PC-3 (cell line): ENCODE measurements at regions not wholly inside any gene's neighbourhood (a gene's known extent, or its start where the extent isn't known, plus 50 kb on each side); places are given as distances from the start of the nearest gene placed in this dataset.

Experiments used
- CTCF ChIP-seq: fragments of 300-600 bp; sonication (generic); conservative IDR thresholded peaks from 2 replicates; pipeline ENCODE4 v1.5.1; 2017; ENCODE audit warnings: antibody characterized with exemption, low read depth, mild to moderate bottlenecking, low read length
- EZH2 ChIP-seq: fragments of 300-600 bp; sonication (generic); IDR thresholded peaks from one replicate; pipeline ENCODE4 v1.6.1; 2017; ENCODE audit warnings: antibody characterized with exemption, mild to moderate bottlenecking, low read length; ENCODE audit not compliant: unreplicated experiment
- EZH2phosphoT487 ChIP-seq: fragments of 300-600 bp; sonication (generic); IDR thresholded peaks from 2 replicates; pipeline ENCODE4 v1.6.1; 2018; ENCODE audit warnings: mild to moderate bottlenecking, antibody characterized with exemption, low read length, borderline replicate concordance

GRCh38 chr15:77851086-77851485, 218.4 kb upstream of the LINGO1 start:
- TF ChIP-seq CTCF (no peak), EZH2phosphoT487 (no peak), EZH2 (no peak)
